Inferior parietal cortex (tissue), 1 donor: ENCODE measurements at regions not wholly inside any gene's neighbourhood (a gene's known extent, or its start where the extent isn't known, plus 50 kb on each side); places are given as distances from the start of the nearest gene placed in this dataset.
"Not testable (repeated sequence)": the region's sequence is repeated elsewhere in the genome, so short reads cannot be mapped to it uniquely, and the experiment has no call there.

Source experiments
- DNase-seq: peaks from one replicate; pipeline ENCODE4 v3.0.0-alpha.2; 2016; ENCODE audit errors: extremely low spot score

GRCh38 chrX:5305452-5305851 is 923.2 kb downstream of the NLGN4X start:
- no peak for DNase-seq

GRCh38 chrX:5295004-5295403 is 933.7 kb downstream of the NLGN4X start:
- DNase-seq = no peak

- no peak for DNase-seq
Measured at GRCh38 chrX:5290635-5291034, 938.0 kb downstream of the NLGN4X start.

- DNase-seq = not testable (repeated sequence)
Measured at GRCh38 chrX:5289949-5290348, 938.7 kb downstream of the NLGN4X start.

GRCh38 chrX:5278908-5279307 is 949.8 kb downstream of the NLGN4X start:
- DNase-seq = no peak

GRCh38 chrX:5265324-5265850 is 963.3 kb downstream of the NLGN4X start:
- no peak for DNase-seq

- DNase-seq = no peak
Measured at GRCh38 chrX:5250106-5250505, 978.6 kb downstream of the NLGN4X start.

- DNase-seq = no peak
Measured at GRCh38 chrX:5242091-5242790, 986.4 kb downstream of the NLGN4X start.

- DNase-seq = no peak
Measured at GRCh38 chrX:5236749-5237148, 991.9 kb downstream of the NLGN4X start.

GRCh38 chrX:5236096-5236495 is 992.6 kb downstream of the NLGN4X start:
- DNase-seq = peak; percentile 2

GRCh38 chrX:5233830-5234229 is 994.8 kb downstream of the NLGN4X start:
- DNase-seq = no peak

GRCh38 chrX:5220421-5220820 is 1008.2 kb downstream of the NLGN4X start:
- DNase-seq = no peak

GRCh38 chrX:5194806-5195205 is 1033.9 kb downstream of the NLGN4X start:
- DNase-seq = no peak

GRCh38 chrX:5180135-5180741 is 1048.4 kb downstream of the NLGN4X start:
- DNase-seq = no peak

- no peak for DNase-seq
Measured at GRCh38 chrX:5176766-5177165, 1051.9 kb downstream of the NLGN4X start.

- DNase-seq = no peak
Measured at GRCh38 chrX:5163663-5164062, 1065.0 kb downstream of the NLGN4X start.

GRCh38 chrX:5155301-5155700 is 1073.4 kb downstream of the NLGN4X start:
- no peak for DNase-seq

- DNase-seq = no peak
Measured at GRCh38 chrX:5145957-5146356, 1082.7 kb downstream of the NLGN4X start.

- DNase-seq = no peak
Measured at GRCh38 chrX:5142644-5143043, 1086.0 kb downstream of the NLGN4X start.

- DNase-seq = no peak
Measured at GRCh38 chrX:5122181-5122678, 1106.4 kb downstream of the NLGN4X start.

- DNase-seq = no peak
Measured at GRCh38 chrX:5117816-5118215, 1110.9 kb downstream of the NLGN4X start.

GRCh38 chrX:5113128-5113527 is 1115.5 kb downstream of the NLGN4X start:
- DNase-seq = peak; percentile 1

GRCh38 chrX:5100004-5100403 is 1128.7 kb downstream of the NLGN4X start:
- no peak for DNase-seq
